ENCODE measurements at regions not wholly inside any gene's neighbourhood (a gene's known extent, or its start where the extent isn't known, plus 50 kb on each side); places are given as distances from the start of the nearest gene placed in this dataset.

DNA sequence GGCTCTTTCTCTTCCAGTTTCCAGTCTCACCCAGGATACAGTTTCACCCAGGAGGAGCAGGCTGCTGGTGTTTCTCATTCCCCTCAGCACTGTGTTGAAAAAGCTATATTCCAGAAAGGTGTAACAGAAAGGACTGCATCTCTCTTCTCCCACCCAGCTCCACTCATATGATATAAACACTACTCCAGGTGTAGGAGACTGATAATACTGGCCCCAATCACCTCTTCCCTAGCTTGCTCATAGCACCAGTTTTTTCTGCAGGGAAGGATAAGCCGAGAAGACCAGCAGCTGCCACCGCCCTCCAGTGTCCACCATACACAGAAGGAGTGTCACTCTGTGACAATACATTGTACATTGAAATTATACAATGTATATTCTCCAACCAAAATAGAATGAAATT lies 105.5 kb upstream of the STK26 start:
- Histone ChIP-seq H3K27me3 (ENCODE audit: insufficient read depth, poor library complexity, severe bottlenecking) (no peaks in the 10 kb centered on the region), H3K36me3 (ENCODE audit: low read depth) (no peaks in the 10 kb centered on the region), H3K27ac (ENCODE audit: poor library complexity, severe bottlenecking) (no peak overlapping the region), H3K4me3 (ENCODE audit: severe bottlenecking) (no peak overlapping the region), H3K9me3 (ENCODE audit: severe bottlenecking) (no peaks in the 10 kb centered on the region), H3K4me1 (ENCODE audit: insufficient read depth, poor library complexity, severe bottlenecking) (no peaks in the 10 kb centered on the region)
- ATAC-seq (ENCODE audit: low read depth) (no peak), DNase-seq (ENCODE audit: low spot score) (no peak)
- TF ChIP-seq, protein P1, sequence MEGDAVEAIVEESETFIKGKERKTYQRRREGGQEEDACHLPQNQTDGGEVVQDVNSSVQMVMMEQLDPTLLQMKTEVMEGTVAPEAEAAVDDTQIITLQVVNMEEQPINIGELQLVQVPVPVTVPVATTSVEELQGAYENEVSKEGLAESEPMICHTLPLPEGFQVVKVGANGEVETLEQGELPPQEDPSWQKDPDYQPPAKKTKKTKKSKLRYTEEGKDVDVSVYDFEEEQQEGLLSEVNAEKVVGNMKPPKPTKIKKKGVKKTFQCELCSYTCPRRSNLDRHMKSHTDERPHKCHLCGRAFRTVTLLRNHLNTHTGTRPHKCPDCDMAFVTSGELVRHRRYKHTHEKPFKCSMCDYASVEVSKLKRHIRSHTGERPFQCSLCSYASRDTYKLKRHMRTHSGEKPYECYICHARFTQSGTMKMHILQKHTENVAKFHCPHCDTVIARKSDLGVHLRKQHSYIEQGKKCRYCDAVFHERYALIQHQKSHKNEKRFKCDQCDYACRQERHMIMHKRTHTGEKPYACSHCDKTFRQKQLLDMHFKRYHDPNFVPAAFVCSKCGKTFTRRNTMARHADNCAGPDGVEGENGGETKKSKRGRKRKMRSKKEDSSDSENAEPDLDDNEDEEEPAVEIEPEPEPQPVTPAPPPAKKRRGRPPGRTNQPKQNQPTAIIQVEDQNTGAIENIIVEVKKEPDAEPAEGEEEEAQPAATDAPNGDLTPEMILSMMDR (IDR thresholded peaks at IDR 0.05; ENCODE audit: poor library complexity, severe bottlenecking): no peak

DNA sequence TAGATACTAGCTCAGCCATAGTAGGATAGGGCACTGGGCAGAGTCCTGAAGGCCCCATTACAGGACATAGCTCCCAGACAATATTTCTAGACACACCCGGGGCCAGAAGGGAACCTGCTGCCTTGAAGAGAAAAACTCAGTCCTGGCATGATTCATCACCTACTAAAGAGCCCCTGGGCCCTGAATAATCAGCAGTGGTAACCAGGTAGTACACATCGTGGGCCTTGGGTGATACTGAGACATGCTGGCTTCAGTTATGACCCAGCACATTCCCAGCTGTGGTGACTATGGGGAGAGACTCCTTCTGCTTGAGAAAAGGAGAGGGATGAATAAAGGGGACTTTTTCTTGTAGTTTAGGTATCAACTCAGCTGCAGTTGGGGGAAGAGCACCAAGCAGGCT lies 104.3 kb upstream of the STK26 start:
- Histone ChIP-seq H3K36me3 (ENCODE audit: low read depth) (no peaks in the 10 kb centered on the region), H3K27ac (ENCODE audit: poor library complexity, severe bottlenecking) (no peak overlapping the region), H3K27me3 (ENCODE audit: insufficient read depth, poor library complexity, severe bottlenecking) (no peaks in the 10 kb centered on the region), H3K4me3 (ENCODE audit: severe bottlenecking) (no peak overlapping the region), H3K9me3 (ENCODE audit: severe bottlenecking) (no peaks in the 10 kb centered on the region), H3K4me1 (ENCODE audit: insufficient read depth, poor library complexity, severe bottlenecking) (no peaks in the 10 kb centered on the region)
- ATAC-seq (ENCODE audit: low read depth) (no peak), DNase-seq (ENCODE audit: low spot score) (no peak)
- TF ChIP-seq, protein P1 (IDR thresholded peaks at IDR 0.05; ENCODE audit: poor library complexity, severe bottlenecking): no peak

DNA sequence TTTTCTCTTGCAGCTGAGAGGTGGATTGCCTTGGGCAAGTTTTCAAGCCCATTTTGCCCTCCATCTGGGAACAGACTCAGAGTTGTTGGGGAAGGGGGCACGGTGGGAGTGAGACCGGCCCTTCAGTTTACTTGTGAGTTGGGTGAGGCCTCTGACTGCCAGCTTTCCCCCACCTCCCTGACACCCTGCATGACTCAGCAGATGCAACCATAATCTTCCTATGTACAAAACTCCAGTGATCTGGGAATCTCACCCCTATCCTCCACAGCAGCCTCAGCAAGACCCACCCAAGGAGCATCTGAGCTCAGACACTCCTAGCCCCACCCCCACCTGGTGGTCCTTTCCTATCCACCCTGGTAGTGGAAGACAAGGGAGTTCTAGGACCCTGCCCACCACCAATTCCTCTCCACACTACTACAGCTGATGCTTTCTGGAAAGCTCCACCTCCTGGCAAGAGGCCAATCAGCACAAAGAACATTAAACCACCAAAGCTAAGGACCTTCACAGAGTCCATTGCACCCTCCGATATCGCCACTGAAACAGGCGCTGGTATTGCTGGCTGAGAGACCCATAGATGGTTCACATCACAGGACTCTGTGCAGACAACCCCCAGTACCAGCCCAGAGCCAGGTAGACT lies 99.4 kb upstream of the STK26 start:
- Histone ChIP-seq H3K27ac (ENCODE audit: poor library complexity, severe bottlenecking) (no peak overlapping the region), H3K27me3 (ENCODE audit: insufficient read depth, poor library complexity, severe bottlenecking) (no peaks in the 10 kb centered on the region), H3K4me3 (ENCODE audit: severe bottlenecking) (no peak overlapping the region), H3K4me1 (ENCODE audit: insufficient read depth, poor library complexity, severe bottlenecking) (no peaks in the 10 kb centered on the region), H3K9me3 (ENCODE audit: severe bottlenecking) (no peaks in the 10 kb centered on the region), H3K36me3 (ENCODE audit: low read depth) (no peaks in the 10 kb centered on the region)
- ATAC-seq (ENCODE audit: low read depth): no peak
- TF ChIP-seq, protein P1 (IDR thresholded peaks at IDR 0.05; ENCODE audit: poor library complexity, severe bottlenecking): no peak
- DNase-seq (ENCODE audit: low spot score): no peak

DNA sequence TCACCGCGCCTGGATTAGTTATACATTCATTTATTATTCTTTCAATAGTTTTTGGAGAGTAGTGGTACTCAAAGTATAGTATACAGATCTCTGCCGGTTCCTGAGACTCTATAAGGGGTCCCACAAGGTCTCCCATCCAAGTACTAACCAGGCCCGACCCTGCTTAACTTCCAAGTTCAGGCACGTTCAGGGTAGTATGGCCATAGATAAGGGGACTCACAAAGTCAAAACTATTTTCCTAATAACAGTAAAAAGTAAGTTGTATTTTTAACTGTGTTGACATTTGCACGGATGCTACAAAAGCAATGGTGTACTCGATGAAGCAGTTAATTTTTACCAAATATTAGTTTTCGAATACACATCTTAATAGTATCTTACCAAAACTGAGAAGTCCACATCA lies 84.4 kb upstream of the STK26 start:
- no peak overlapping the region for H3K4me3 ChIP-seq (ENCODE audit: severe bottlenecking)
- DNase-seq (ENCODE audit: low spot score): no peak
- ATAC-seq (ENCODE audit: low read depth): no peak
- H3K4me1 ChIP-seq (ENCODE audit: insufficient read depth, poor library complexity, severe bottlenecking): no peaks in the 10 kb centered on the region
- H3K27me3 ChIP-seq (ENCODE audit: insufficient read depth, poor library complexity, severe bottlenecking): no peaks in the 10 kb centered on the region
- TF ChIP-seq, protein P1 (IDR thresholded peaks at IDR 0.05; ENCODE audit: poor library complexity, severe bottlenecking): no peak
- H3K27ac ChIP-seq (ENCODE audit: poor library complexity, severe bottlenecking): no peak overlapping the region
- no peaks in the 10 kb centered on the region for H3K36me3 ChIP-seq (ENCODE audit: low read depth)
- H3K9me3 ChIP-seq (ENCODE audit: severe bottlenecking): no peaks in the 10 kb centered on the region

DNA sequence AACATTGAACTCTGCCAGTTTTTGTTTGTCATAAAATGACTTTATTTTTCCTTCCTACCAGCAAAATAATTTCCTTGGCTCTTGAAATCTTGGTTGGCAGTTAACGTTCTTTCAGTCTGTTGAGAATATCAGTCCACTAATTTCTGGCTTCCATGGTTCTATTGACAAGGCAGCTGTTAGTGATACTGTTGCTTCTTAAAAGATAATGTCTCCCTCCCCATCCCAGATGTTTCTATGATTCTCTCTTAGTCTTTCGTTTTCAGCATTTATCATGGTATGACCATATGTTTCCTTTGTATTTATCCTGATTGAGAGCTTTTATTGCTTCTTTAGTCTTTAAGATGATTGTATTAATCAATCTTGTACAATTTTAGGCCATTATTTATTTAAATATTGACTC lies 81.1 kb upstream of the STK26 start:
- Histone ChIP-seq H3K27ac (ENCODE audit: poor library complexity, severe bottlenecking) (no peak overlapping the region), H3K36me3 (ENCODE audit: low read depth) (no peaks in the 10 kb centered on the region), H3K9me3 (ENCODE audit: severe bottlenecking) (no peaks in the 10 kb centered on the region), H3K27me3 (ENCODE audit: insufficient read depth, poor library complexity, severe bottlenecking) (no peaks in the 10 kb centered on the region), H3K4me1 (ENCODE audit: insufficient read depth, poor library complexity, severe bottlenecking) (no peaks in the 10 kb centered on the region), H3K4me3 (ENCODE audit: severe bottlenecking) (no peak overlapping the region)
- TF ChIP-seq, protein P1 (IDR thresholded peaks at IDR 0.05; ENCODE audit: poor library complexity, severe bottlenecking): no peak
- no peak for ATAC-seq (ENCODE audit: low read depth)
- DNase-seq (ENCODE audit: low spot score): no peak

Data from RWPE2 (cell line).